Peyer's patch (tissue), 4 donors: ENCODE measurements at regions not wholly inside any gene's neighbourhood (a gene's known extent, or its start where the extent isn't known, plus 50 kb on each side); places are given as distances from the start of the nearest gene placed in this dataset.

Source experiments
- POLR2A ChIP-seq, 2 donors: fragments of 450-650 bp; IDR thresholded peaks; one replicate each; pipeline ENCODE4 v1.5.1; 2017; ENCODE audit warnings: antibody characterized with exemption in 2 of 2, mild to moderate bottlenecking in 2 of 2, moderate library complexity in 2 of 2
- TF ChIP-seq, protein P1 (sequence below), 6 experiments: fragments of 450-650 bp in 4 of 6; fragments of 200-600 bp in 2 of 6; sonication (generic) in 1 of 6; IDR thresholded peaks; one replicate each; pipeline ENCODE4 v1.5.1; 2017 to 2019; ENCODE audit warnings: antibody characterized with exemption in 6 of 6, mild to moderate bottlenecking in 3 of 6, moderate library complexity in 1 of 6

DNA sequence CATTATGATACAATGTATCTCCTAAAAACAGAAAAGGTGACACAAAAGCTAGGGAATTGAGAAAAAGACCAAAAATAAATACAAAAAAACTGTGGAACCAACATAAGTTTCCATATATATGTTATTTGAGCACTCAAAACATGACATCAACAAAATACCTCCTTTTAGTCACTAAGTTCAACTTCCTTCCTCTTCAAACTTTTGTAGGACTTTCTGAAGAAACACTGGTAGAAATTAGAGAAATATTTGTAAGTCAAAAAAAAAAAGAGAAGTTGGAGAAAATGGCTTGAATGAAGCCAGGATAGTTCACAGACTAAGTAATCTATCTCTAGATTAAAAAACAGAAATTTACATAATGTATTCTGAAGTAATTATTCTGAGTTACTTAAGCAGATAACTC is 208.4 kb upstream of the ALCAM start:
- TF ChIP-seq, protein P1, sequence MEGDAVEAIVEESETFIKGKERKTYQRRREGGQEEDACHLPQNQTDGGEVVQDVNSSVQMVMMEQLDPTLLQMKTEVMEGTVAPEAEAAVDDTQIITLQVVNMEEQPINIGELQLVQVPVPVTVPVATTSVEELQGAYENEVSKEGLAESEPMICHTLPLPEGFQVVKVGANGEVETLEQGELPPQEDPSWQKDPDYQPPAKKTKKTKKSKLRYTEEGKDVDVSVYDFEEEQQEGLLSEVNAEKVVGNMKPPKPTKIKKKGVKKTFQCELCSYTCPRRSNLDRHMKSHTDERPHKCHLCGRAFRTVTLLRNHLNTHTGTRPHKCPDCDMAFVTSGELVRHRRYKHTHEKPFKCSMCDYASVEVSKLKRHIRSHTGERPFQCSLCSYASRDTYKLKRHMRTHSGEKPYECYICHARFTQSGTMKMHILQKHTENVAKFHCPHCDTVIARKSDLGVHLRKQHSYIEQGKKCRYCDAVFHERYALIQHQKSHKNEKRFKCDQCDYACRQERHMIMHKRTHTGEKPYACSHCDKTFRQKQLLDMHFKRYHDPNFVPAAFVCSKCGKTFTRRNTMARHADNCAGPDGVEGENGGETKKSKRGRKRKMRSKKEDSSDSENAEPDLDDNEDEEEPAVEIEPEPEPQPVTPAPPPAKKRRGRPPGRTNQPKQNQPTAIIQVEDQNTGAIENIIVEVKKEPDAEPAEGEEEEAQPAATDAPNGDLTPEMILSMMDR (IDR thresholded peaks at IDR 0.05) = no peak
- no peak for TF ChIP-seq POLR2A (IDR thresholded peaks at IDR 0.05)
